ENCODE measurements at regions not wholly inside any gene's neighbourhood (a gene's known extent, or its start where the extent isn't known, plus 50 kb on each side); places are given as distances from the start of the nearest gene placed in this dataset.
A peak's percentile ranks its signal among the peaks of the same experiment; 100 is the strongest.

DNA sequence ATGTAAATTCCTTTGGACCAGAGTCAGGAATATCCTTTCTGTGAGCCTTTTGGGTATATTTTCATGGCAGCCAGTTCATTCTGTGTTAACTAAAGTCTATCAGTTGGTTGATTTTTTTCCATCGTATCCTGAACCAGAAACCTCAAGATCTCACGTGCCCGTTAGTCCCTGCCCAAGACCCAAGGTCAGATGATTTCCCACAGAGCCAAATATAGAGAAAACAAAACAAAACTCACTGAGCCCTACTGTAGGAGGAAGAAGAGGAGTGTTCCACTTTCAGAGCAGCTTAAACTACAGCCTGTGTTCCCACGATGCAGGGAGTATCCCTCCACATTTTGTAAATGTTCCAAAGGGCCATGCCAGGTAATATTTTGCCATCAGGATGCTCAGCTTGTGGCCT lies 96.0 kb upstream of the ADO start:
- DNase-seq (ENCODE audit: low read depth in 2 of 2) = no peak

DNA sequence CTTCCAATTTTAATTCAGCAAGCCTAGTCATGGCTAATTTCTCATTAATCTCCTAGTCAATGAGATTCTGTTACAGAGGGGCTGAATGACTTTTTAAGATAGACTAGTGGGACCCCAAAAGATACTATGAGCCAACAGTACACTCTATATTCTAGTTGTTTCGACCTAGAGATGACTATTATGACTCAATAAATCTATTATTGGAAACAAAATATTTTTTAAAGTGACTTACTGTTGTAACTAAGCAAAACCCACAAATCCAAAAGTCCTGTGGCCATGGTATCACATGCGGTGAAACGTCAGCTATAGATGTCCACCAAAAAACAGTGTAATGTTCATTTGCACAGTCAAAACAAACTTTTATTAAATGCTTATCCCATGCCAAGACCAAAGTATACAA lies 95.3 kb upstream of the ADO start:
- DNase-seq (ENCODE audit: low read depth in 2 of 2) = no peak

DNA sequence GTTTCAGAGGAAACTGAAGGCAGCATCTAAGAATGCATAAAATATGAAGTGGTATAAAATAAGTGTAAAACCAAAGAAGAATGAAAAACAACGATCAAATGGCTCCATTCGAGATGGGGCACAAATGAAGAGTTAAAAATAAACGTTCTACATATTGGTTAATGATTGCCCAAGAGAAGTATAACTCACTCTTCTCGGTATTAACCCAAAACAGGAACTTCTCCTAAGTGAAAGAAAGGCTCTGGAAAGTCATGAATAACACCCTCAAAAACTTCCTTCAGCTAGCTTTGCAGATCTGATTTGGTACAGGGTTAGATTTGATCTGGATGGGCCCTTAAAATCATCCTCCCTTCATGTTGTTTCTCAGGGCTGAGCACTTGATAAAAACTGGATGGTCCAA lies 94.3 kb upstream of the ADO start:
- DNase-seq (ENCODE audit: low read depth in 2 of 2) = no peak

DNA sequence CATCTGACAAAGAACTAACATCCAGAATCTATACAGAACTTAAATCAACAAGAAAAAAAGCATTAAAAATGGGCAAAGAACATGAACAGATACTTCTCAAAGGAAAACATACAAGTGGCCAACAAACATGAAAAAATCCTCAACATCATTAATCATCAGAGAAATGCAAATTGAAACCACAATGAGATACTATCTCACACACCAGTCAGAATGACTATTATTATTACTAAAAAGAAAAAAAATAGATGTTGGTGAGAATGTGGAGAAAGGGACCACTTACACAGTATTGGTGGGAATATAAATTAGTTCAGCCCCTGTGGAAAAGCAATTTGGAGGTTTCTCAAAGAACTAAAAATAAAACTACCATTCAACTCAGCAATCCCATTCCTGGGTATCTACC lies 89.1 kb upstream of the ADO start:
- DNase-seq (ENCODE audit: low read depth in 2 of 2) = no peak

GRCh38 chr10:62718585-62718984 lies 85.9 kb upstream of the ADO start:
- DNase-seq (ENCODE audit: low read depth in 2 of 2) = no peak

DNA sequence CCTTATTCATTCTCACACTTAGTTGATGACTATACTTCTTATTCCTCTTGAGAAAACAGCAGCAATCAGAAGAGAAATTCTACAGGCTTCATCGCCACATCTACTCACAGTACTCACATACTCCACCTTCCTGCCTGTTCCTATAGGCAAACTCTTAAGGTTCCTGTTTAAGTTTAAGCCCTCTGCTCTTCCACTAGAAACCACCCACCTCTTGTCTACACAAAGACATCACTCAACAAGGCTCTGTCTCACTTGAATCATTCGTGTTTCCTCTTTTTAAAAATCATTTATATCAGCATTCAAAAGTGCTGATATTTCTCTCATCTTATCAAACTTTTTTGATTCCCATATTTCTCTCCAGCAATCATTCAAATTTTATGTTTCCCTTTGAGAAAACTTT lies 85.5 kb upstream of the ADO start:
- no peak for DNase-seq (ENCODE audit: low read depth in 2 of 2)

DNA sequence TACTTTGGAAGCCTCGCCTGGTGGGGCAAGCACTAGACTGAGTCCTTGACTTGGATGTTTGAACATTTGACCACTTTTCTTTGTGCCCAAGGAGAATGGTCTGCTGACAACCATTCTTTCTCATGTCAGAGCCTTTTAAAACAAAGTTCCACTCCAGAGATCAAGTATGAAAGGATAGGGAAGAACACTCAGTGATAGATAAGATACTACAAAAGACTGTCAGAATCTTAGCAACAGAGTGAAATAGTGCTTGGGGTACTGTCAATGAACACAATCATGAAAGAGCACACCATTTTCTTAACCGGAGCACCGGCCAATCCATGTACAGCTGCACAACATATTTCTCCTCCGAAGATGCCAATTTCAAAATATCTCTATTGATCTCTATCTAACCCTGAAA lies 82.8 kb upstream of the ADO start:
- DNase-seq (ENCODE audit: low read depth in 2 of 2) = no peak

- DNase-seq (ENCODE audit: low read depth in 2 of 2) = no peak
Measured at GRCh38 chr10:62723375-62723774, 81.1 kb upstream of the ADO start.

- no peak for DNase-seq (ENCODE audit: low read depth in 2 of 2)
Measured at GRCh38 chr10:62724465-62724864, 80.1 kb upstream of the ADO start.

DNA sequence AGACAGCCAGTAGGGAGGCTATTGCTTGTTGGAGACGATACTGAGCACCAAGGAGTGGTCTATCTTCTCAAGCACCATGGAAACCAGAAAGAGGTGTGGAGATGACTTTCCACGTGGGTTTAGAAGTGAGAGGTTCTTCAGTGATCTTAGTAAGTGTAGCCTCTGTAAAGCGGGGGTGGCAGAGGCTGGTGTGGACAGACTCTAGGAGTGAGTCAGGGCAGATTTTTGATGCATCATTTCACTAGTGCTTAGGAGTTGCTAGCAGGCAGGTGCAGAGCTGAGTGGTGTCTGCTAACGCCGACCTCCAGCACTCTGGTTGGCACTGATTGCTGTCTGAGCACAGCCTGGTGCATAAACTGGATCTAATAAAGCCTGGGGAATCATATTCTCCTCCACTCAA lies 78.4 kb upstream of the ADO start:
- peak; percentile 29 to 62 for DNase-seq (ENCODE audit: low read depth in 2 of 2)

DNA sequence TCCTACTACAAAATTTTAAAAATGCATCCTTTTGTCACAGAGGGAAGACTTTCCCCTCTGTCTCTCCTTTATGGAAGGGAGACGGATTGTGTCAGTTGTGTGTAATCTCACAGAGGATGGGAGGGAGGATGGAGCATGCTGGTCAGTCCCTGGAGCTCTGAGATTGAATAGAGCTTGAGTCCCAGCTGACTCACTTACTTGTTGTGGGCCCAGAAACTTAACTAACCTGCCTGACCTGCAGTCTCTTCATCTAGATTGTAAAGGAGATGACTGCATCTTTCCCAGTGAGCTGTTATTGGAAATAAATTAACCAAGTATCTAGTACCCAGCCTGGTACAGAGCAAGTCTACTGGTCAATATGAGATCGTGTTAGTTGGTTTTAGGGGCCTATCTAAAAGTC lies 77.9 kb upstream of the ADO start:
- no peak for DNase-seq (ENCODE audit: low read depth in 2 of 2)

GRCh38 chr10:62727934-62728333 lies 76.6 kb upstream of the ADO start:
- DNase-seq (ENCODE audit: low read depth in 2 of 2) = no peak

GRCh38 chr10:62728479-62728878 lies 76.0 kb upstream of the ADO start:
- no peak for DNase-seq (ENCODE audit: low read depth in 2 of 2)

- peak; percentile 36 to 52 for DNase-seq (ENCODE audit: low read depth in 2 of 2)
Measured at GRCh38 chr10:62732841-62733653, 71.5 kb upstream of the ADO start.

- no peak for DNase-seq (ENCODE audit: low read depth in 2 of 2)
Measured at GRCh38 chr10:62733654-62734293, 70.7 kb upstream of the ADO start.

DNA sequence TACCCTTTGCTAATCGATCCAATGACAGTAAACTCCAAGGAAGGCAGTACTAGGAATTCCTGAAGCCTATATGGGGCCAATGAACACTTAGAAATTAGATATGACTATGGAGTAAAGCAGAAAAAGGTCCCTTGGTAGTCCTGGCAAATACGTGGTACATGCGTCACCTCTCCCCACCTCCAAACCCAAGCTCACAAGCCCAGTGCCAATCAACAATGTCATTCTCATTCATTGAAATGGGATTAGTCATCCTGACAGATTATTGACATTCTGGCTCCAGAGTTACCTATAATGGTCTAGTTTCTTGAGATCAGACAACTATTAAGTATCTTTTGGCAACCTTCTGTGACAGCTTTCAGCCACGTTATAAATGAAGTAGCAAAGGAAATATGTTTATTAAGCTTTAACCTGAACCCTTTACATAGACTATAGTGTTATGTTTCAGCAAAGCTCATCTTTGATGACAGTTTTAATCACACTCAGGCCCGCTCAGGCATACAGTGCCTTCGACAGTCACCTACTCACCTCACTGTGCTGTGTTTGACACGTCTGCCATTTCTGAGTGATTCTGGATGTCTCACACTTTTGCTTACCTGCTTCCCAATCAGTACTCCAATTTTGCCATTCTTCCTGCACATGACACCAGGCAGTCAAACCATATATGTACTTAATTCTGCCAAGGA lies 69.6 kb upstream of the ADO start:
- no peak for DNase-seq (ENCODE audit: low read depth in 2 of 2)

- peak in 1 of 2 donors; percentile 44 for DNase-seq (ENCODE audit: low read depth in 2 of 2)
Measured at GRCh38 chr10:62735464-62736167, 68.9 kb upstream of the ADO start.

DNA sequence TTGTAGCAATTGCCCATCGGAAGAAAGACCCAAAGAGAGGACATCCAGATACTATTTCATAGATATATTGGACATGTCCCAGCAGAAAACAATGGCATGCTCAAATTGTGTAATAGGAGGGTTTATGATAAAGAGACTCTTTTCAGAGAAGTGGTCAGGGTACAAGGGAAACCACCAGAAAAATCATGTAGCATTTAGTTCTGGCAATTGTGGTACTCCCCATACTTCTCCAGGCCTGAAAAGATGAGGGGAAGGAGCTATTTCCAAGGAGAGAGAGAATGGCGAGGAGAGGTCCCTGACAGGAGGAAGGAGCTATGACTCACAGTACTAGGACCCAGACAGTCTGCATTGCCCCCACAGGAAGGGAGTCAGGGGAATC lies 68.4 kb upstream of the ADO start:
- no peak for DNase-seq (ENCODE audit: low read depth in 2 of 2)

DNA sequence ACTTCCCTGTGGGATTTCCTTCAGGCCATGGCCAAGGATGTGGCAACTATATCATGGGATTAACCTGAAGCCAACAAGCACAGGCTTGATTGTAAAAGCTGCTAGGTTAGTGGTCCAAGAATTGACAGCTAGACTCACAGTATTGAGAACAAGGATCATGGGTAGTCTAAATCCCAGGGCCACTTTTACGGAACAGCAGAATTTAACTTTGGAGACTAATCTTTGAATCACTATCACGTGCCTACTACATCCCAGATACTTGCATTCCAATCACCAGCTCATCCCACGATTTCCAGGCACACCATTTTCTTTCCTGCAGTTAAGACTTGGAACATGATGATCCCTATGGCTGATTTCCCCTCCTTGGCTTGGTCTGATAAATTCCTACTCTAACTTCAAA lies 65.6 kb upstream of the ADO start:
- DNase-seq (ENCODE audit: low read depth in 2 of 2) = no peak

- DNase-seq (ENCODE audit: low read depth in 2 of 2) = no peak
Measured at GRCh38 chr10:62740885-62741745, 63.4 kb upstream of the ADO start.

GRCh38 chr10:62741996-62742395 lies 62.5 kb upstream of the ADO start:
- no peak for DNase-seq (ENCODE audit: low read depth in 2 of 2)

Data from activated CD8-positive, alpha-beta memory T cell treated with anti-CD3 and anti-CD28 coated beads for 4 hours (primary cell).